Naive thymus-derived CD4-positive, alpha-beta T cell (primary cell): ENCODE measurements at regions not wholly inside any gene's neighbourhood (a gene's known extent, or its start where the extent isn't known, plus 50 kb on each side); places are given as distances from the start of the nearest gene placed in this dataset.

Experiments
- ATAC-seq: fragments of 150-1000 bp; cut with Tn5 transposase; 2 replicates; pipeline ENCODE4 v1.10.0; 2021; ENCODE audit warnings: mild to moderate bottlenecking, moderate library complexity
- CTCF ChIA-PET: fragments of 350-600 bp; sonication (Branson Sonifier 250); formaldehyde crosslinking; loops from one replicate; lab custom pipeline; 2021; ENCODE audit warnings: antibody characterized with exemption; lab: Charles Lee
- POLR2A ChIA-PET: fragments of 350-600 bp; sonication (Branson Sonifier 250); formaldehyde crosslinking; loops from one replicate; lab custom pipeline; 2021; ENCODE audit warnings: antibody characterized with exemption, inconsistent platforms; lab: Charles Lee
- DNase-seq, 9 donors: peaks; one replicate each; pipeline versions ENCODE4 v3.0.0 to v3.0.0-alpha.2; 2020 to 2022; ENCODE audit warnings: mixed read lengths in 1 of 9
- H3K27ac ChIP-seq: one replicate; pipeline ENCODE4 v1.7.0; 2013; ENCODE audit warnings: mild to moderate bottlenecking, low read depth, low read length, moderate library complexity
- H3K27me3 ChIP-seq, 2 donors: one replicate each; pipeline ENCODE4 v1.7.0; 2013; ENCODE audit warnings: low read length in 2 of 2, mild to moderate bottlenecking in 2 of 2, moderate library complexity in 2 of 2; ENCODE audit not compliant: control insufficient read depth in 2 of 2, insufficient read depth in 2 of 2
- H3K36me3 ChIP-seq, 3 experiments: 1 replicate in 2 of 3; 2 replicates in 1 of 3; pipeline ENCODE4 v1.7.0; 2013; ENCODE audit warnings: low read length in 3 of 3, mild to moderate bottlenecking in 3 of 3, moderate library complexity in 1 of 3; ENCODE audit not compliant: insufficient read depth in 3 of 3, control insufficient read depth in 2 of 3
- H3K4me1 ChIP-seq, 2 donors: one replicate each; pipeline ENCODE4 v1.7.0; 2013; ENCODE audit warnings: low read length in 2 of 2, mild to moderate bottlenecking in 2 of 2, moderate library complexity in 1 of 2; ENCODE audit not compliant: control insufficient read depth in 2 of 2, insufficient read depth in 2 of 2
- H3K4me3 ChIP-seq: 2 replicates; pipeline ENCODE4 v1.7.0; 2013; ENCODE audit warnings: mild to moderate bottlenecking, low read length
- H3K9me3 ChIP-seq, 3 experiments: 1 replicate in 2 of 3; 2 replicates in 1 of 3; pipeline ENCODE4 v1.7.0; 2013; ENCODE audit warnings: low read length in 3 of 3; ENCODE audit not compliant: control insufficient read depth in 2 of 3
- H3K27ac Mint-ChIP-seq, 9 donors: one replicate each; pipeline ENCODE4 v1.8.0; 2020 to 2022; ENCODE audit warnings: mixed read lengths in 9 of 9, mild to moderate bottlenecking in 8 of 9, moderate library complexity in 5 of 9, inconsistent platforms in 2 of 9
- H3K27me3 Mint-ChIP-seq, 5 donors: one replicate each; pipeline ENCODE4 v1.8.0; 2021 to 2022; ENCODE audit warnings: mixed read lengths in 5 of 5, mild to moderate bottlenecking in 1 of 5
- H3K36me3 Mint-ChIP-seq, 5 donors: one replicate each; pipeline ENCODE4 v1.8.0; 2020 to 2022; ENCODE audit warnings: mixed read lengths in 5 of 5, mild to moderate bottlenecking in 3 of 5, inconsistent platforms in 1 of 5
- H3K4me1 Mint-ChIP-seq, 7 donors: one replicate each; pipeline ENCODE4 v1.8.0; 2020 to 2022; ENCODE audit warnings: mixed read lengths in 7 of 7, mild to moderate bottlenecking in 3 of 7, inconsistent platforms in 1 of 7
- H3K4me3 Mint-ChIP-seq, 10 donors: one replicate each; pipeline ENCODE4 v1.8.0; 2020 to 2022; ENCODE audit warnings: mild to moderate bottlenecking in 10 of 10, mixed read lengths in 10 of 10, moderate library complexity in 6 of 10, inconsistent platforms in 2 of 10
- H3K9me3 Mint-ChIP-seq, 11 donors: one replicate each; pipeline ENCODE4 v1.8.0; 2020 to 2022; ENCODE audit warnings: mixed read lengths in 11 of 11, mild to moderate bottlenecking in 4 of 11, inconsistent platforms in 1 of 11, moderate library complexity in 1 of 11
- intact Hi-C, 2 donors: fragments of 100-400 bp; cut with micrococcal nuclease; formaldehyde crosslinking; loops; one replicate each; pipeline ENCODE4 v1.15.1; 2023

DNA sequence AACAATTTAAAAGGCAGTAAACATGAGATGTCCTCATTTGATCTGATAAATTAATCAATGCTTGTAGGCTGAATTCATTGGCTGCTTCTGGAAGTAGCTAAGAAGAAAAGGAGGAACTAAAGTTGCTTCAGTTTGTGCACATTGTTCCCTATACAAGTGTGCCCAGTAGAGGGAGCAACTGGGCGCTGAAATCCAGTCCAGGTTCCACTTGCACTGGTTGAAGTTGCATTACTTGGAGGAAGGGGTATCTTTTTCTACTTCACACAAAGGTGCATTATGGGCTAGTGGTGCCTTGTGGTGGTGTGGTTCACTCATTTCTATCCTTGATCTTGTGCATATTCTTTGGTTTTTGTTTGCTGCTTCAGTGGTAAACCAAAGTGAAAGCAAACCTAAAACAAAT lies 67.9 kb upstream of the SOX3 start:
- Histone ChIP-seq H3K27ac (no peak overlapping the region), H3K4me1 (no peaks in the 10 kb centered on the region), H3K4me3 (no peak overlapping the region), H3K27me3 (no peaks in the 10 kb centered on the region), H3K9me3 (no peaks in the 10 kb centered on the region), H3K36me3 (no peaks in the 10 kb centered on the region)
- H3K27ac Mint-ChIP-seq: no peak overlapping the region
- no peaks in the 10 kb centered on the region for H3K9me3 Mint-ChIP-seq
- peak in 3 of 9 donors; percentile 0 to 3 (median 3) for DNase-seq
- H3K27me3 Mint-ChIP-seq: peaks cover 0 to 3% (median 0%) of the 10 kb centered on the region in 5 donors
- H3K36me3 Mint-ChIP-seq: no peaks in the 10 kb centered on the region
- intact Hi-C loops: loop anchor here in 1 of 2 donors (1.0 kb wide), 1 partner anchor 161 kb away; no protein-coding TSS in a partner anchor
- POLR2A ChIA-PET: no interaction called here
- ATAC-seq: no peak
- H3K4me3 Mint-ChIP-seq: no peak overlapping the region
- CTCF ChIA-PET: no interaction called here
- H3K4me1 Mint-ChIP-seq: peaks cover 0 to 6% (median 0%) of the 10 kb centered on the region in 7 donors

DNA sequence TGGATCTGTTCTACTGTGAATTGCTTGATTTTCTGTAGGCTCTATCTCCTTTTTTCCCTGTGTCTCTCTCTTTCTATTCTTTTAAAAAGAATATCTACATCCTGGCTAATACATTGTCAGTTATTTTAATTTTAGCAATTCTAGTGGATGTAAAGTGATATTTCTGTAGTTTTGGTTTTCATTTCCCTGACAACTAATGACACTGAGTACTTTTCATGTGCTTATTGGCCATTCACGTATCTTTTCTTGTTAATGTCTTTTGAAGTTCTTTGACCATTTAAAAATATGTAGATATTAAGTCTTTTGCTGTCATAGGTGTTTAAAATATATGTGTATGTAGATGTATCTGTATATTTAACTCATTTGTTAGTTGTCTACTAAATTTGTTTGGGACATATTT lies 59.0 kb upstream of the SOX3 start:
- no peak overlapping the region for H3K27ac Mint-ChIP-seq
- Histone ChIP-seq H3K36me3 (no peaks in the 10 kb centered on the region), H3K4me3 (no peak overlapping the region), H3K27ac (no peak overlapping the region), H3K4me1 (no peaks in the 10 kb centered on the region), H3K9me3 (no peaks in the 10 kb centered on the region), H3K27me3 (no peaks in the 10 kb centered on the region)
- no peak for DNase-seq
- no peaks in the 10 kb centered on the region for H3K4me1 Mint-ChIP-seq
- ChIA-PET POLR2A (no interaction called here), CTCF (no interaction called here)
- no peak for ATAC-seq
- no peaks in the 10 kb centered on the region for H3K36me3 Mint-ChIP-seq
- H3K4me3 Mint-ChIP-seq: no peak overlapping the region
- peaks cover 0 to 4% (median 0%) of the 10 kb centered on the region in 11 donors for H3K9me3 Mint-ChIP-seq
- intact Hi-C loops: no loop called here
- H3K27me3 Mint-ChIP-seq: no peaks in the 10 kb centered on the region
